ENCODE measurements at regions not wholly inside any gene's neighbourhood (a gene's known extent, or its start where the extent isn't known, plus 50 kb on each side); places are given as distances from the start of the nearest gene placed in this dataset.

DNA sequence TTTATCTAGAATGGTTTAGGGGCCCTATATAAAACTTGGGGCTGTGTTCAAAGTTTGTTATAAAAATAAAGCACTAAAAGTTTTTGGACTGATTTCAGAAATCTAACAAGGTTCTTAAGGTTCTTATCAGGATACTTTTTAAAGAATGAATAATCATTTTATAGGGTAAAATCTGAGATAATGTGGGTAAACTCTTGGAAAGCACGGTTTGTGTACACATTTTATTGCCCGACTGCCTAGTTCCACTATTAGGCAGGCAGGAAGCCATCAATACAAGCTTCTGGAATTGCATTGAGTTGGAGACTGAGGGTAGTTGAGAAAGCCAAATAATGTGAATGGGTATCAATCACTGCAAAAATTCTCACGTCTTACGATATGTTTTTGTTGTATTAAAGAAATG, 331.0 kb upstream of the PITX2 start:
- TF ChIP-seq, protein P1, sequence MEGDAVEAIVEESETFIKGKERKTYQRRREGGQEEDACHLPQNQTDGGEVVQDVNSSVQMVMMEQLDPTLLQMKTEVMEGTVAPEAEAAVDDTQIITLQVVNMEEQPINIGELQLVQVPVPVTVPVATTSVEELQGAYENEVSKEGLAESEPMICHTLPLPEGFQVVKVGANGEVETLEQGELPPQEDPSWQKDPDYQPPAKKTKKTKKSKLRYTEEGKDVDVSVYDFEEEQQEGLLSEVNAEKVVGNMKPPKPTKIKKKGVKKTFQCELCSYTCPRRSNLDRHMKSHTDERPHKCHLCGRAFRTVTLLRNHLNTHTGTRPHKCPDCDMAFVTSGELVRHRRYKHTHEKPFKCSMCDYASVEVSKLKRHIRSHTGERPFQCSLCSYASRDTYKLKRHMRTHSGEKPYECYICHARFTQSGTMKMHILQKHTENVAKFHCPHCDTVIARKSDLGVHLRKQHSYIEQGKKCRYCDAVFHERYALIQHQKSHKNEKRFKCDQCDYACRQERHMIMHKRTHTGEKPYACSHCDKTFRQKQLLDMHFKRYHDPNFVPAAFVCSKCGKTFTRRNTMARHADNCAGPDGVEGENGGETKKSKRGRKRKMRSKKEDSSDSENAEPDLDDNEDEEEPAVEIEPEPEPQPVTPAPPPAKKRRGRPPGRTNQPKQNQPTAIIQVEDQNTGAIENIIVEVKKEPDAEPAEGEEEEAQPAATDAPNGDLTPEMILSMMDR (IDR thresholded peaks at IDR 0.05) = no peak
- no peak for TF ChIP-seq POLR2A (IDR thresholded peaks at IDR 0.05)
